ENCODE measurements at regions not wholly inside any gene's neighbourhood (a gene's known extent, or its start where the extent isn't known, plus 50 kb on each side); places are given as distances from the start of the nearest gene placed in this dataset.

DNA sequence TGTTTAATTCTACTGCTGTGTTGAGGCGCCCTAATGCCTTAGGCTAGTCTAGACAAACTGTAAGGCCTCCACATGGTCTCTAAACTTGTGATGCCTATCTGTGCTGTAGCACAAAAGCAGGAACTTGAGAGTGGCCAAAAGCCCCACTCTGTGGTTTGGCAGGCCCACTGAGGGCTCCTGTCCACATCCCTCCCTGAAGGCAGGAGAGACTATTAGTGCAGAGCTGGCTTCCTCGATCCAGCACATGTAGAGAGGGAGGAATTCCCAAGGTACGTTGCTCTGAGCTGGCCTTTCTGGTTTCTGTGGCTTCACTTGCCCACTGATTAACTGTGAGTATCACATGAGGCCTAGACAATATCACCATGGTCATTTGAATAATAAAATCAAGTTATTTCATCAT lies 90.6 kb downstream of the POLR2M start:
- TF ChIP-seq, protein P1, sequence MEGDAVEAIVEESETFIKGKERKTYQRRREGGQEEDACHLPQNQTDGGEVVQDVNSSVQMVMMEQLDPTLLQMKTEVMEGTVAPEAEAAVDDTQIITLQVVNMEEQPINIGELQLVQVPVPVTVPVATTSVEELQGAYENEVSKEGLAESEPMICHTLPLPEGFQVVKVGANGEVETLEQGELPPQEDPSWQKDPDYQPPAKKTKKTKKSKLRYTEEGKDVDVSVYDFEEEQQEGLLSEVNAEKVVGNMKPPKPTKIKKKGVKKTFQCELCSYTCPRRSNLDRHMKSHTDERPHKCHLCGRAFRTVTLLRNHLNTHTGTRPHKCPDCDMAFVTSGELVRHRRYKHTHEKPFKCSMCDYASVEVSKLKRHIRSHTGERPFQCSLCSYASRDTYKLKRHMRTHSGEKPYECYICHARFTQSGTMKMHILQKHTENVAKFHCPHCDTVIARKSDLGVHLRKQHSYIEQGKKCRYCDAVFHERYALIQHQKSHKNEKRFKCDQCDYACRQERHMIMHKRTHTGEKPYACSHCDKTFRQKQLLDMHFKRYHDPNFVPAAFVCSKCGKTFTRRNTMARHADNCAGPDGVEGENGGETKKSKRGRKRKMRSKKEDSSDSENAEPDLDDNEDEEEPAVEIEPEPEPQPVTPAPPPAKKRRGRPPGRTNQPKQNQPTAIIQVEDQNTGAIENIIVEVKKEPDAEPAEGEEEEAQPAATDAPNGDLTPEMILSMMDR (IDR thresholded peaks at IDR 0.05), result no peak
- TF ChIP-seq EZH2 (IDR thresholded peaks at IDR 0.05; ENCODE audit: borderline replicate concordance, insufficient read depth, low read depth, low read length, poor library complexity, severe bottlenecking), result no peak
